ENCODE measurements at regions not wholly inside any gene's neighbourhood (a gene's known extent, or its start where the extent isn't known, plus 50 kb on each side); places are given as distances from the start of the nearest gene placed in this dataset.

- H3K4me3 ChIP-seq (ENCODE audit: low read depth, low read length), result no peak overlapping the region
- no peak for TF ChIP-seq CTCF (IDR thresholded peaks at IDR 0.05; ENCODE audit: low read depth, low read length)
- DNase-seq (ENCODE audit: low read depth, low spot score), result no peak
- in situ Hi-C loops (cut with HindIII; ENCODE audit: low sequenced_read_pairs), result no loop called here
These were observed 341.8 kb downstream of the TMEM182 start for GRCh38 chr2:103103678-103104077.

- TF ChIP-seq CTCF (IDR thresholded peaks at IDR 0.05; ENCODE audit: low read depth, low read length), result no peak
- DNase-seq (ENCODE audit: low read depth, low spot score), result no peak
- no peak overlapping the region for H3K4me3 ChIP-seq (ENCODE audit: low read depth, low read length)
- in situ Hi-C loops (cut with HindIII; ENCODE audit: low sequenced_read_pairs), result no loop called here
These were observed 357.5 kb downstream of the TMEM182 start for GRCh38 chr2:103119352-103119751.

DNA sequence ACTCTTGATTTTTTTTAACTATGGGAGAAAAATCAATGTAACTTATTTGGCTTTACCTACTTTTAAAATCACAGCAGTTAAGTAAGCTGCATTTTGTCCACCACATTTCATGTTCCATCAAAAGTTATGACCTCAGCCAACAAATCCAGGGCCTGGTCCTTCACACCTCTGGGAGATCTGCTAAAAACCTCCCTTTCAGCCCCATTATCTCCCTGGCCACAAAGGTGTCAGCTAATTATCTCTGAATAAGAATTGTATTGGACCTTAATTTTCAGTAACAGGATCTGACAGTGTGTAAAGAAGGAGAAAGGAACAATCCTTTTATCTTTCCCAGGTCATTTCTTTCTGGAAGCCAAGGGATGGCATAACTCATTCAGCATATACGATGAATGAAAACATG is 359.3 kb downstream of the TMEM182 start:
- no peak for TF ChIP-seq CTCF (IDR thresholded peaks at IDR 0.05; ENCODE audit: low read depth, low read length)
- DNase-seq (ENCODE audit: low read depth, low spot score), result no peak
- in situ Hi-C loops (cut with HindIII; ENCODE audit: low sequenced_read_pairs), result no loop called here

DNA sequence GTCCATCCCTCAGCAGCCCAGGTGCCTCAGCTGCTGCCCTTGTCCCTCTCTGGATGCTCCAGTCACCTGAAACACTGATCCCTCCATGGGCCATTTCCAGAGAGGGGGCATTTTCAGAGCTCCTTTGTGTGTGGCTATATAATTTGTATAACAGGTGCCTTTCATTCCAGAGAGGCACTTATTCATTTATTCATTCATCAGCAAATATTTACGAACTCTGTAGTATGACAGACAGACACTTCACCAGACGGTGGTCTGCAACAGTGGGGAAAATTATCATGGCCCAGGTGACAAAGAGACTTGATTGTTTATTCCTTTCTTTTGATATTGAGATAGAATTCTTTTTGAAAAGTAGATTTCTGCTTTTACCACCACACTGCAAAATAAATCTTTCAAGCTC is 361.7 kb downstream of the TMEM182 start:
- DNase-seq (ENCODE audit: low read depth, low spot score), result no peak
- in situ Hi-C loops (cut with HindIII; ENCODE audit: low sequenced_read_pairs), result no loop called here
- H3K4me3 ChIP-seq (ENCODE audit: low read depth, low read length), result no peak overlapping the region
- no peak for TF ChIP-seq CTCF (IDR thresholded peaks at IDR 0.05; ENCODE audit: low read depth, low read length)

More for the DNA sequence above, 359.3 kb downstream of the TMEM182 start:
- H3K4me3 ChIP-seq (ENCODE audit: low read depth, low read length), result no peak overlapping the region

DNA sequence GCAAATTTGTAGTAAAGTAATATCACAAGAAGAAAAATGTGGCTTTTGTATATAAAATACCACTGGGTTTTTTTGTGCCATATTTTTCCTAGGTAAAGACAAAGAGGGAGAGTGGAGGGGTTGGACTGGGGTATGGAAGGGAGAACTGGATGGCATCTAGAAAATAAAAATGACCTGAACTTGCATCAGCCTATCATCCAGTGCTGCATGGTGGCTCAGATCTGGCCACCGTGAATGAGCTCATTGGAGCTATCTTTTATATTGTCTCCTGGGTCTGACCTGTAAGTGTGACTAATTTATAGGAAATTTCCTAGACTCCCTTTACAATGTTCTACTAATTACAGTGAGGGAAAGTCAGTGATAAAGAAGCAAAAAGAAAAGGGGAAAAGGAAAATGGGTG is 369.0 kb downstream of the TMEM182 start:
- DNase-seq (ENCODE audit: low read depth, low spot score), result no peak
- H3K4me3 ChIP-seq (ENCODE audit: low read depth, low read length), result no peak overlapping the region
- no peak for TF ChIP-seq CTCF (IDR thresholded peaks at IDR 0.05; ENCODE audit: low read depth, low read length)
- in situ Hi-C loops (cut with HindIII; ENCODE audit: low sequenced_read_pairs), result no loop called here

- no peak overlapping the region for H3K4me3 ChIP-seq (ENCODE audit: low read depth, low read length)
- DNase-seq (ENCODE audit: low read depth, low spot score), result no peak
- in situ Hi-C loops (cut with HindIII; ENCODE audit: low sequenced_read_pairs), result no loop called here
- TF ChIP-seq CTCF (IDR thresholded peaks at IDR 0.05; ENCODE audit: low read depth, low read length), result no peak
These were observed 370.8 kb downstream of the TMEM182 start for GRCh38 chr2:103132536-103133217.

All from astrocyte of the spinal cord (primary cell).